ENCODE measurements at regions not wholly inside any gene's neighbourhood (a gene's known extent, or its start where the extent isn't known, plus 50 kb on each side); places are given as distances from the start of the nearest gene placed in this dataset.
"Not testable (repeated sequence)": the region's sequence is repeated elsewhere in the genome, so short reads cannot be mapped to it uniquely, and the experiment has no call there.

DNA sequence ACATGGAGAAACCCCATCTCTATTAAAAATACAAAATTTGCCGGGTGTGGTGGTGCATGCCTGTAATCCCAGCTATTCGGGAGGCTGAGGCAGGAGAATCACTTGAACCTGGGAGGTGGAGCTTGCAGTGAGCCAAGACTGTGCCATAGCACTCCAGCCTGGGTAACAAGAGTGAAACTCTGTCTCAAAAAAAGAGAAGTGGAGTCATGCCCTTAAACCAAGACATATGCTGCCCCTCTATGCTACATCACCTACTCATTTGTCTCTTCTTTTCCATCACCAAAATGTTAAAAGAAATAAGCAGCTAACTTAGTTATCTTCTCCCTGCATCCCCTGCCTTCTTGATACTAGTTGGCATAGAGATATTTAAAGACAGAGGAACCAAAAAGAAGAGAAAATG, 63.4 kb upstream of the RBPJ start:
- not testable (repeated sequence) for TF ChIP-seq CTCF (IDR thresholded peaks at IDR 0.05); SIN3A (IDR thresholded peaks at IDR 0.05; ENCODE audit: borderline replicate concordance, insufficient read depth, low read depth, low read length)
- TF ChIP-seq, protein P1, sequence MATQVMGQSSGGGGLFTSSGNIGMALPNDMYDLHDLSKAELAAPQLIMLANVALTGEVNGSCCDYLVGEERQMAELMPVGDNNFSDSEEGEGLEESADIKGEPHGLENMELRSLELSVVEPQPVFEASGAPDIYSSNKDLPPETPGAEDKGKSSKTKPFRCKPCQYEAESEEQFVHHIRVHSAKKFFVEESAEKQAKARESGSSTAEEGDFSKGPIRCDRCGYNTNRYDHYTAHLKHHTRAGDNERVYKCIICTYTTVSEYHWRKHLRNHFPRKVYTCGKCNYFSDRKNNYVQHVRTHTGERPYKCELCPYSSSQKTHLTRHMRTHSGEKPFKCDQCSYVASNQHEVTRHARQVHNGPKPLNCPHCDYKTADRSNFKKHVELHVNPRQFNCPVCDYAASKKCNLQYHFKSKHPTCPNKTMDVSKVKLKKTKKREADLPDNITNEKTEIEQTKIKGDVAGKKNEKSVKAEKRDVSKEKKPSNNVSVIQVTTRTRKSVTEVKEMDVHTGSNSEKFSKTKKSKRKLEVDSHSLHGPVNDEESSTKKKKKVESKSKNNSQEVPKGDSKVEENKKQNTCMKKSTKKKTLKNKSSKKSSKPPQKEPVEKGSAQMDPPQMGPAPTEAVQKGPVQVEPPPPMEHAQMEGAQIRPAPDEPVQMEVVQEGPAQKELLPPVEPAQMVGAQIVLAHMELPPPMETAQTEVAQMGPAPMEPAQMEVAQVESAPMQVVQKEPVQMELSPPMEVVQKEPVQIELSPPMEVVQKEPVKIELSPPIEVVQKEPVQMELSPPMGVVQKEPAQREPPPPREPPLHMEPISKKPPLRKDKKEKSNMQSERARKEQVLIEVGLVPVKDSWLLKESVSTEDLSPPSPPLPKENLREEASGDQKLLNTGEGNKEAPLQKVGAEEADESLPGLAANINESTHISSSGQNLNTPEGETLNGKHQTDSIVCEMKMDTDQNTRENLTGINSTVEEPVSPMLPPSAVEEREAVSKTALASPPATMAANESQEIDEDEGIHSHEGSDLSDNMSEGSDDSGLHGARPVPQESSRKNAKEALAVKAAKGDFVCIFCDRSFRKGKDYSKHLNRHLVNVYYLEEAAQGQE (IDR thresholded peaks at IDR 0.05; ENCODE audit: insufficient read depth in 1 of 2, low read depth in 2 of 2, low read length in 1 of 2) = not testable (repeated sequence)

Measured in Panc1 (cell line).